ENCODE measurements at regions not wholly inside any gene's neighbourhood (a gene's known extent, or its start where the extent isn't known, plus 50 kb on each side); places are given as distances from the start of the nearest gene placed in this dataset.
A peak's percentile ranks its signal among the peaks of the same experiment; 100 is the strongest.
"Not testable (repeated sequence)": the region's sequence is repeated elsewhere in the genome, so short reads cannot be mapped to it uniquely, and the experiment has no call there.

GRCh38 chr18:5031216-5031615, 165.8 kb downstream of the AKAIN1 start:
- H3K4me3 Mint-ChIP-seq, result no peak overlapping the region
- H3K4me1 Mint-ChIP-seq, result no peaks in the 10 kb centered on the region
- peaks cover 0 to 10% (median 9%) of the 10 kb centered on the region in 5 donors for H3K27me3 Mint-ChIP-seq
- Histone ChIP-seq H3K27me3 (ENCODE audit: control insufficient read depth in 2 of 2, insufficient read depth in 2 of 2, low read length in 2 of 2) (no peaks in the 10 kb centered on the region), H3K36me3 (ENCODE audit: control insufficient read depth in 2 of 3, insufficient read depth in 3 of 3, low read length in 3 of 3) (no peaks in the 10 kb centered on the region), H3K4me1 (ENCODE audit: control insufficient read depth in 2 of 2, insufficient read depth in 2 of 2, low read length in 2 of 2) (no peaks in the 10 kb centered on the region), H3K27ac (ENCODE audit: low read depth, low read length) (no peak overlapping the region), H3K9me3 (ENCODE audit: control insufficient read depth in 2 of 3, low read length in 3 of 3) (peaks cover 0 to 4% (median 0%) of the 10 kb centered on the region in 3 experiments), H3K4me3 (ENCODE audit: low read length) (no peak overlapping the region)
- intact Hi-C loops (cut with micrococcal nuclease), result no loop called here
- no peak for DNase-seq
- CTCF ChIA-PET, result no interaction called here
- H3K36me3 Mint-ChIP-seq, result no peaks in the 10 kb centered on the region
- peaks cover 0 to 29% (median 10%) of the 10 kb centered on the region in 11 donors for H3K9me3 Mint-ChIP-seq
- POLR2A ChIA-PET, result no interaction called here
- ATAC-seq, result no peak
- H3K27ac Mint-ChIP-seq, result no peak overlapping the region

DNA sequence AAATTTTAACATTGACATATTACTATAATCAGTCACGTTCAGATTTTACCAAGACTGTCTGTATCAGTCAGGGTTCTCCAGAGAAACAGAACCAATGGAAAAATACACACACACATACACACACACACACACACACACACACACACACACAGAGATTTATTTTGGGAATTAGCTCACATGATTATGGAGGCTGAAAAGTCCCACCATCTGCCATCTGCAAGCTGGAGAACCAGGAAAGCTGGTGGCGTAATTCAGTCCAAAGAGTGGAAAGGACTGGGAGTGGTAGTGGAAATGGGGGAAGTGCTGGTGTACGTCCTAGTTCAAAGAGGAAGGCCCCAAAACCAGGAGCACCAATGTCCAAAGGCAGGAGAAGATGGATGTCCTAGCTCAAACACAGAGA, 166.4 kb downstream of the AKAIN1 start:
- H3K27ac ChIP-seq (ENCODE audit: low read depth, low read length), result no peak overlapping the region
- H3K4me3 Mint-ChIP-seq, result no peak overlapping the region
- H3K36me3 Mint-ChIP-seq, result no peaks in the 10 kb centered on the region
- DNase-seq, result no peak
- H3K27me3 ChIP-seq (ENCODE audit: control insufficient read depth in 2 of 2, insufficient read depth in 2 of 2, low read length in 2 of 2), result no peaks in the 10 kb centered on the region
- H3K4me1 Mint-ChIP-seq, result no peaks in the 10 kb centered on the region
- no peak overlapping the region for H3K27ac Mint-ChIP-seq
- peaks cover 0 to 24% (median 7%) of the 10 kb centered on the region in 11 donors for H3K9me3 Mint-ChIP-seq
- no peak for ATAC-seq
- H3K4me1 ChIP-seq (ENCODE audit: control insufficient read depth in 2 of 2, insufficient read depth in 2 of 2, low read length in 2 of 2), result no peaks in the 10 kb centered on the region
- peaks cover 0 to 4% (median 0%) of the 10 kb centered on the region in 3 experiments for H3K9me3 ChIP-seq (ENCODE audit: control insufficient read depth in 2 of 3, low read length in 3 of 3)
- peaks cover 0 to 10% (median 5%) of the 10 kb centered on the region in 5 donors for H3K27me3 Mint-ChIP-seq
- intact Hi-C loops (cut with micrococcal nuclease), result no loop called here
- POLR2A ChIA-PET, result no interaction called here
- no peaks in the 10 kb centered on the region for H3K36me3 ChIP-seq (ENCODE audit: control insufficient read depth in 2 of 3, insufficient read depth in 3 of 3, low read length in 3 of 3)
- CTCF ChIA-PET, result no interaction called here
- no peak overlapping the region for H3K4me3 ChIP-seq (ENCODE audit: low read length)

DNA sequence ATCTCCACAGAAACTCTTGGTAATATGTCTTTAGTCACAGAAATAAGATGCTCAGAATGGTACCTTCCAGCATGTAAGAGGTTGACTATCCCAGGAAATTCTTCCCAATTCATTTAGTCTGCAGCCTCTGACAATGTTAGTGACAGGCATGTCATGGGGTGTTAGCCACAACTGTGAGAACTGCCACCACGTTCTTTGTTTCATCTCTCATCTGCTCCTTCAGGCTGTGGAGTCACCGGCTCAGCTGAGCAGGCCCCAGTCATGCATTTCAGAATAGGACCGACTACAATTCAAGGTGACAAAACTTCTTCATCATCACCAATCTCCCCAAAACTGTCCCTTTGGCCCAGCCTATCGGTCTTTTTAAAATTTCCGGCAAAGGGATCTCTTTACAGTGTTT, 167.5 kb downstream of the AKAIN1 start:
- Mint-ChIP-seq H3K36me3 (no peaks in the 10 kb centered on the region), H3K4me3 (no peak overlapping the region), H3K27ac (no peak overlapping the region), H3K4me1 (no peaks in the 10 kb centered on the region), H3K9me3 (peaks cover 0 to 20% (median 6%) of the 10 kb centered on the region in 11 donors), H3K27me3 (peaks cover 0 to 10% (median 5%) of the 10 kb centered on the region in 5 donors)
- intact Hi-C loops (cut with micrococcal nuclease), result no loop called here
- POLR2A ChIA-PET, result no interaction called here
- Histone ChIP-seq H3K4me1 (ENCODE audit: control insufficient read depth in 2 of 2, insufficient read depth in 2 of 2, low read length in 2 of 2) (no peaks in the 10 kb centered on the region), H3K9me3 (ENCODE audit: control insufficient read depth in 2 of 3, low read length in 3 of 3) (peaks cover 0 to 4% (median 0%) of the 10 kb centered on the region in 3 experiments), H3K4me3 (ENCODE audit: low read length) (no peak overlapping the region), H3K27me3 (ENCODE audit: control insufficient read depth in 2 of 2, insufficient read depth in 2 of 2, low read length in 2 of 2) (no peaks in the 10 kb centered on the region), H3K27ac (ENCODE audit: low read depth, low read length) (no peak overlapping the region), H3K36me3 (ENCODE audit: control insufficient read depth in 2 of 3, insufficient read depth in 3 of 3, low read length in 3 of 3) (no peaks in the 10 kb centered on the region)
- CTCF ChIA-PET, result no interaction called here
- no peak for DNase-seq
- no peak for ATAC-seq

GRCh38 chr18:5024741-5025140, 172.3 kb downstream of the AKAIN1 start:
- DNase-seq (no peak), ATAC-seq (no peak)
- Mint-ChIP-seq H3K9me3 (peaks cover 0 to 5% (median 0%) of the 10 kb centered on the region in 11 donors), H3K4me3 (no peak overlapping the region), H3K36me3 (no peaks in the 10 kb centered on the region), H3K27me3 (peaks cover 0 to 30% (median 17%) of the 10 kb centered on the region in 5 donors), H3K27ac (peak overlapping the region in 1 of 9 donors; percentile 8), H3K4me1 (peaks cover 0 to 6% (median 0%) of the 10 kb centered on the region in 7 donors)
- CTCF ChIA-PET, result no interaction called here
- Histone ChIP-seq H3K4me1 (ENCODE audit: control insufficient read depth in 2 of 2, insufficient read depth in 2 of 2, low read length in 2 of 2) (no peaks in the 10 kb centered on the region), H3K27ac (ENCODE audit: low read depth, low read length) (no peak overlapping the region), H3K9me3 (ENCODE audit: control insufficient read depth in 2 of 3, low read length in 3 of 3) (no peaks in the 10 kb centered on the region), H3K4me3 (ENCODE audit: low read length) (no peak overlapping the region), H3K36me3 (ENCODE audit: control insufficient read depth in 2 of 3, insufficient read depth in 3 of 3, low read length in 3 of 3) (no peaks in the 10 kb centered on the region), H3K27me3 (ENCODE audit: control insufficient read depth in 2 of 2, insufficient read depth in 2 of 2, low read length in 2 of 2) (no peaks in the 10 kb centered on the region)
- intact Hi-C loops (cut with micrococcal nuclease), result no loop called here
- POLR2A ChIA-PET, result no interaction called here

- Mint-ChIP-seq H3K27ac (no peak overlapping the region), H3K27me3 (peaks cover 0 to 24% (median 12%) of the 10 kb centered on the region in 5 donors), H3K4me1 (peaks cover 0 to 6% (median 0%) of the 10 kb centered on the region in 7 donors), H3K36me3 (no peaks in the 10 kb centered on the region), H3K9me3 (peaks cover 0 to 7% (median 0%) of the 10 kb centered on the region in 11 donors), H3K4me3 (no peak overlapping the region)
- no peaks in the 10 kb centered on the region for H3K9me3 ChIP-seq (ENCODE audit: control insufficient read depth in 2 of 3, low read length in 3 of 3)
- no peaks in the 10 kb centered on the region for H3K27me3 ChIP-seq (ENCODE audit: control insufficient read depth in 2 of 2, insufficient read depth in 2 of 2, low read length in 2 of 2)
- no peak overlapping the region for H3K4me3 ChIP-seq (ENCODE audit: low read length)
- ATAC-seq (no peak), DNase-seq (no peak)
- CTCF ChIA-PET, result no interaction called here
- intact Hi-C loops (cut with micrococcal nuclease), result no loop called here
- POLR2A ChIA-PET, result no interaction called here
- H3K4me1 ChIP-seq (ENCODE audit: control insufficient read depth in 2 of 2, insufficient read depth in 2 of 2, low read length in 2 of 2), result no peaks in the 10 kb centered on the region
- no peak overlapping the region for H3K27ac ChIP-seq (ENCODE audit: low read depth, low read length)
- H3K36me3 ChIP-seq (ENCODE audit: control insufficient read depth in 2 of 3, insufficient read depth in 3 of 3, low read length in 3 of 3), result no peaks in the 10 kb centered on the region
Measured at GRCh38 chr18:5021558-5021957, 175.5 kb downstream of the AKAIN1 start.

- ATAC-seq (no peak), DNase-seq (no peak)
- no peak overlapping the region for H3K27ac ChIP-seq (ENCODE audit: low read depth, low read length)
- Mint-ChIP-seq H3K27me3 (peaks cover 0 to 14% (median 7%) of the 10 kb centered on the region in 5 donors), H3K4me3 (no peak overlapping the region), H3K36me3 (no peaks in the 10 kb centered on the region), H3K27ac (no peak overlapping the region), H3K9me3 (peaks cover 0 to 19% (median 3%) of the 10 kb centered on the region in 11 donors), H3K4me1 (no peaks in the 10 kb centered on the region)
- POLR2A ChIA-PET, result no interaction called here
- CTCF ChIA-PET, result no interaction called here
- no peaks in the 10 kb centered on the region for H3K4me1 ChIP-seq (ENCODE audit: control insufficient read depth in 2 of 2, insufficient read depth in 2 of 2, low read length in 2 of 2)
- no peaks in the 10 kb centered on the region for H3K27me3 ChIP-seq (ENCODE audit: control insufficient read depth in 2 of 2, insufficient read depth in 2 of 2, low read length in 2 of 2)
- no peaks in the 10 kb centered on the region for H3K36me3 ChIP-seq (ENCODE audit: control insufficient read depth in 2 of 3, insufficient read depth in 3 of 3, low read length in 3 of 3)
- intact Hi-C loops (cut with micrococcal nuclease), result no loop called here
- no peak overlapping the region for H3K4me3 ChIP-seq (ENCODE audit: low read length)
- H3K9me3 ChIP-seq (ENCODE audit: control insufficient read depth in 2 of 3, low read length in 3 of 3), result no peaks in the 10 kb centered on the region
Measured at GRCh38 chr18:5015213-5015612, 181.8 kb downstream of the AKAIN1 start.

- peak overlapping the region in 4 of 10 donors; percentile 13 to 56 (median 40) for H3K4me3 Mint-ChIP-seq
- peaks cover 0 to 15% (median 10%) of the 10 kb centered on the region in 11 donors for H3K9me3 Mint-ChIP-seq
- ATAC-seq; H3K4me3 ChIP-seq (ENCODE audit: low read length); H3K36me3 ChIP-seq (ENCODE audit: control insufficient read depth in 2 of 3, insufficient read depth in 3 of 3, low read length in 3 of 3); POLR2A ChIA-PET; H3K9me3 ChIP-seq (ENCODE audit: control insufficient read depth in 2 of 3, low read length in 3 of 3); H3K36me3 Mint-ChIP-seq; DNase-seq; intact Hi-C loops (cut with micrococcal nuclease); H3K27ac ChIP-seq (ENCODE audit: low read depth, low read length); H3K4me1 ChIP-seq (ENCODE audit: control insufficient read depth in 2 of 2, insufficient read depth in 2 of 2, low read length in 2 of 2); CTCF ChIA-PET; H3K27me3 ChIP-seq (ENCODE audit: control insufficient read depth in 2 of 2, insufficient read depth in 2 of 2, low read length in 2 of 2); H3K27ac Mint-ChIP-seq: not testable (repeated sequence)
- peaks cover 7 to 37% (median 23%) of the 10 kb centered on the region in 5 donors for H3K27me3 Mint-ChIP-seq
- H3K4me1 Mint-ChIP-seq, result peaks cover 0 to 10% (median 8%) of the 10 kb centered on the region in 7 donors
Measured at GRCh38 chr18:5004031-5004820, 192.8 kb downstream of the AKAIN1 start.
